Endometrium (tissue), 2 donors: ENCODE measurements at regions not wholly inside any gene's neighbourhood (a gene's known extent, or its start where the extent isn't known, plus 50 kb on each side); places are given as distances from the start of the nearest gene placed in this dataset.
A peak's percentile ranks its signal among the peaks of the same experiment; 100 is the strongest.
"Not testable (repeated sequence)": the region's sequence is repeated elsewhere in the genome, so short reads cannot be mapped to it uniquely, and the experiment has no call there.

Experiments
- FAIRE-seq: peaks from 2 replicates; lab custom pipeline; 2012; peaks lifted over from hg19 to GRCh38; lab: Jason Lieb, UNC
- donor health status: control.
- donor health status: control.

DNA sequence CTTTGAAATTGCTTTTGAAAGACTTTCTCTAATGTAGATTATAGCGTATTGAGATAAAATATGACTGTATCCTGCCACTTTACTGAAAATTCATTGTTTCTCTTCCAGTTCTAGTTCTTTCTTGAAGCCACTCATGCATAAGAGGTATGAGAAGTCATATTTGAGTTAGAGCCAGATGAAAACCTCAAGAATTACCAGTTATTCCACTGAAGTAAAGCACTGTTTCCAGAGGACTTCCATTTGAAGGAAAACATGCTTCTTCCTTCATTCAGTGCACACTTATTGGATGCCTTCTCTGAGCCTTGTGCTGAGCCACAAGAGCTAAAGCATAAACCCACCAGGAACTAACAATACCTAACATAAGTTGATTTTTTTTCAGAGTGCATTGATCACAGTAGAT is 513.4 kb downstream of the ZNF385D start:
- FAIRE-seq, result no peak

DNA sequence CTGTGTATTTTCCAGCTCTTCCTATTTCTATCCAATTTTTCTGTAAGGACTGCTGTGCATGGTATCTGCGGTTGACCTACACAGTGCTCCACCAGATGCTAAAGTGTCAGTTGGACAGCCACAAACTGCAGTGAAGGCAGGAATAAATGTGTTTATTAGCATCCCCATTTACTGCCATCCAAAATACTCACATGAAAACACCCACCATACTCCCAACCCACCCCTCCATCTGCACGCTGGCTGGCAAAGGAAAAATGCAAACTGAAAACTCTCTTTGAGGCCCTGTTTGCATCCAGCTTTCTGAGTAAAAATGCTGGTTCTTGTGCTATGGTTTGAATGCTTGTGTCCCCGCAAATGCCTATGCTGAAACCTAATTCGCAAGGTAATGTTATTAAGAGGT is 515.5 kb downstream of the ZNF385D start:
- FAIRE-seq, result no peak

DNA sequence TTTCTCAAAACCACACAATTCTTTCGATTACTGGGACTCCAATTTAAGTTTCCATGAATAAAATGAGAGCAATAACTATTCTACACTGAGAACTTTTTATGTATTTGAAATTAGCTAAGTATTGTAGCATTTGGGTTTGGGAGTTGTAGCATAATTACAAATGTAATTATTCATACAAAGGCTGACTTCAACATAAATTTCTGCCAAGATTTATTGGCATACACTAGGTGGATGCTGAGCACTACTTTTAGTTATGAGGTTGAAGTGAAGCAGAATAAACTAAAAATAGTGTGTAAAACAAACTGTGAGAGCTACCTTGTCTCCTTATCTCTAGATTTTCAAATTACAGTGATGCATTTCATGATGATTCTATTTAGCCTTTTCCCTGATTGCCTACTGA is 516.1 kb downstream of the ZNF385D start:
- FAIRE-seq, result no peak

DNA sequence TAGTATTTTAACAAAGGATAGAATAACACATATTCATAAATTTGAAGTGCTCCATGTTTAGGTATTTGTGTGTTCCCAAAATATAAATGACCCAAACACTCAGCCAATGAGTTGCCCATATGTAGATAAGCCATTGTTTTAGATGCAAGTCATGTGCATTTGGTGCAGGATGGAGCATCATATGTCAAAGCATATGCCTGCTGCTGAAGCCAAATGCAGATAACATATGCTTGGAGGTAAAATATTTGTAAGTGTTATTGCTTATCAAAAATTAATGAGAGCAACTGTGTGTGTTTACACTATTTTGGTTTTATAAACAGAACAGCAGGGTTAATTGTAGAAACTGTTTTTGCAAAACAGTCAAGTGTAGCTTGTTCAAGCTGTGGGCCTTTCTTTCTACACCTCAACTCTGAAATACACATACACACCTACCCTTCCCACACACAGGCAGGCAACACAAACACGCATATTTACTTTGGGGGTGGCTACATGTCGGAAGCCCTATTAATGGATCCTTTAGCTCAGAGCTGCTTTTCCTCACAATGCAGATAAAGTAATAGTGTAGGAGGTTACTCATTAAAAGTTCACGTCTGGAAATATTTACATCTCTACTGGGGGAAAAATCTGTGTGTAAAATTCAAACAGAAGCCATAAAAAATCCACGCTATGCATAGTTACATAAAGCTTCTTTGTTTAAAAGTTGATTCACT is 521.4 kb downstream of the ZNF385D start:
- FAIRE-seq, result no peak

DNA sequence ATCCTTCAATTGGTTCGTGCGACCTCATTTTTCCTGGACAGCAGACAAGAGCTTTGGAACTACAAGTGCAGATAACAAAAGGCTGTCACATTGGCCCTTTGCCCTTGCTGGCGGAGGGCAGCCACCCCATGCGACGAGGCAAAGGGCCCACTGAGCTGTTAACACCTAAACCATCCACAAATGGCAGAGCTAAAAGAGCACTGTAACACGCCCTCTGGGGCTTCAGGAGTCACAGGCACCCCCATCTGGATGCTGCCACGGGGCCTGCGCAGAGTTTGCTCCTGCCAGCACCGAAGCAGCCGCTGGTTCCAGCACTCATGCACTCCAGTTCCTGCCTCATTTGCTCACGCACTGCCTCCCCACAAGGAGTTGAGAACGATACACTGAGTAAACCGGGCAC is 524.9 kb downstream of the ZNF385D start:
- no peak for FAIRE-seq

DNA sequence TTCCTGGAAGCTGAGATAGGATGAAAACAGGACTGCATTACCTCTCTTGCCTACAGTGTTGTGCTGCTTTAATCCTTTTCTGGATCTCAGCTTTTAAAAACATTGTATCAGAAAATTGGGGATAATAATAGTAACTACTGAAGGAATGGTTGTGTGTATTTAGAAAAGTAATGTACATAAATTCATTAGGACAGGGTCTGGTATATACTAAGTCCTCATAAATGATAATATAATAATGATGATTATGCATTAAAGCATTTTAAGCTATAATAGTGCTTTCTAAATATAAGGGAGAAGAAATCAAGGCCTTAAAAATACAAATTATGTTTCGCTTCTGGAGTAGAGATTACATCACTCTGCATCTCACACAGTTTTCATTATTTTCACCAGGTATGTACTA is 530.1 kb downstream of the ZNF385D start:
- FAIRE-seq, result no peak

DNA sequence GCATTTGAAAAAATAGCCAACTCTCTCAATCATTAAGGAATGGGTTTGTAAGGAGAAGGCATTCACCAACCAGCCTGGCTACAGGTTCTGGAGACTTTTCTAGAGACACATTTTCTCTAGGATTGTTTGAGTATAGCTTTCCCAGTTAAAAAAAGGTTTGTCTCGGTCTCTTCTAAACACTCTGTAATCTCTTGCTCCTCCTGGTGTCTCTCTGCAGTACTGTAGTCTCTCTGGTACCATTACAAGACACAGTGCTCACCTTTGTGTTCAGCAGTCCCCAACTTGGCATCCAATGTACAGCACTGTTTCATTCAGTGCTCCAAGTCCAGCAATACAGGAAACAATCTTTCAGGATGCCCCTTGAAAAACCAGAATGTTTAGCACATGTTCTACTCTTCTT is 534.4 kb downstream of the ZNF385D start:
- FAIRE-seq, result no peak

DNA sequence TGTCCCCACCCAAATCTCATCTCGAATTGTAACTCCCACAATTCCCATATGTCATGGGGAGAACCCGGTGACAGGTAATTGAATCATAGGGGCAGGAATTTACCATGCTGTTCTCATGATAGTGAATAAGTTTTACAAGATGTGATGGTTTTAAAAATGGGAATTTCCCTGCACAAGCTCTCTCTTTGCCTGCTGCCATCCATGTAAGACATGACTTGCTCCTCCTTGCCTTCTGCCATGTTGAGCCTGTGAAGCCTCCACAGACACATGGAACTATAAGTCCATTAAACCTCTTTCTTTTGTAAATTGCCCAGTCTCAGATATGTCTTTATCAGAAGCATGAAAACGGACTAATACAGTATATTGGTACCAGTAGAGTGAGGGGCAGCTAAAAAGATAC is 546.9 kb downstream of the ZNF385D start:
- not testable (repeated sequence) for FAIRE-seq

DNA sequence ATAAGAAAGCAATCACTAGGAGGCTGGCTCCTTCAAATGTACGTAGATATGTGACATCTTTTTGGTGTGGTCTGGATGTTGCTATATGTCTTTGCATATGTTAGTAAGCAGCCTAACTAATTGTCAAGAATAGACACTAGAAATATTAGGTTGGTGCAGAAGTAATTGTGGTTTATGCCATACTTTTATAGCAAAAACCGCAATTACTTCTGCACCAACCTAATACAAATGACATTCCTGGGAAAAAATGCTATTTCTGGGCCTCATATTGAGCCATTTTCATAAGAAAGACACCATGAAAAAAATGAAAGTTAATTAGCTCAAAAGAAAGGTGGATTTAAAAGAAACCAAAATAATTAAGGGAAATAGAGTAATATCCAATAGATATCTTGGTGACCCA is 555.8 kb downstream of the ZNF385D start:
- FAIRE-seq, result no peak

DNA sequence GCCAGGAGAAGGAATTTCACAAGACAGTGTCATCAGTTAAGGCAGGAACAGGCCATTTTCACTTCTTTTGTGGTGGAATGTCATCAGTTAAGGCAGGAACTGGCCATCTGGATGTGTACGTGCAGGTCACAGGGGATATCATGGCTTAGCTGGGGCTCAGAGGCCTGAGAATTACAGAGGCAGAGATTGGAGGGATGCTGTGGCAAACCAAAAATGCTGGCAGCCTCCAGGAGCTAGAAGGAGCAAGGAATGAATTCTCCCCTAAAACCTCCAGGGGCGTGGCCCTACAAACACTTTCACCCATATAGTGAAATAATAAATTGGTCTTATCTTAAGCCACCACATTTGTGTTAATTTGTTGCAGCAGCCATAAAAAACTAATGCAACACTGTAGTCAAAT is 557.0 kb downstream of the ZNF385D start:
- not testable (repeated sequence) for FAIRE-seq

DNA sequence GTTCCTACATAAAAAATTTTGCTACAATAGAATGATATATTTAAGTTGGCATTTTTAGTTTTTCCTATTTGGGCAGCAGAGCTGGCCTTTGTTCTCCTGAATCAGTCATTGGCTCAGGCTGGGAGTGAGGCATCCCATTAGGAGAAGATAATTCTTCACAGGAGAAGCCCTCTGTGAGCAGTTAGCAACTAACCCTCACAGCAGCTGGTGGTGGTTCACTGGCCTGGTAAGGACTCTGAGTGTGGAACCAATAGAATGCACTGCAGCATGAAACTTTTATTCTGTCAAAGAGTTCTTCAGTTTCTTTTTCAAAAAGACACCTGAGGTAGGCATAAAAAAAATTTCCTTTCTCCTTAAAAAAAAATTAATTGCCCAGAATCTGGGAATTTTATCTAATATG is 562.6 kb downstream of the ZNF385D start:
- no peak for FAIRE-seq

DNA sequence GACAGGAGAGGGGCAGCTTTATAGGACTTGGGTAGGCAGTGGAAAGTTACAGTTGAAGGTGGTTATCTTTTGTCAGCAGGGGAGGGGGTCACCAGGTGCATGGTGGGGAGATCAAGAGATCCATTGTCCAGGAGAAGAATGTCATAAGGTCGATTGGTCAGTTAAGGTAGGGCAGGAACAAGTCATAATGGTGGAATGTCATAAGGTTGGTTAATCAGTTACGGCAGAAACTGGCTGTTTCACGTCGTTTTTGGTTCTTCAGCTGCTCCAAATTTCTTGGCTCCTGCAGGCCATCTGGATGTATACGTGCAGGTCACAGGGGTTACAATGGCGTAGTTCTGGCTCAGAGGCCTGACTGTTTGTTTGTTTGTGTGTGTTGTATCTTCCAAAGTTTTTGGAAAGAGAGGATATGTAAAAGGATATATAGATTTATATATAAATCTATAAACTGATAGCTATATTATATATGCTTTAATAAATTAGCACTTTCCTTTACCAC is 565.1 kb downstream of the ZNF385D start:
- FAIRE-seq, result no peak

DNA sequence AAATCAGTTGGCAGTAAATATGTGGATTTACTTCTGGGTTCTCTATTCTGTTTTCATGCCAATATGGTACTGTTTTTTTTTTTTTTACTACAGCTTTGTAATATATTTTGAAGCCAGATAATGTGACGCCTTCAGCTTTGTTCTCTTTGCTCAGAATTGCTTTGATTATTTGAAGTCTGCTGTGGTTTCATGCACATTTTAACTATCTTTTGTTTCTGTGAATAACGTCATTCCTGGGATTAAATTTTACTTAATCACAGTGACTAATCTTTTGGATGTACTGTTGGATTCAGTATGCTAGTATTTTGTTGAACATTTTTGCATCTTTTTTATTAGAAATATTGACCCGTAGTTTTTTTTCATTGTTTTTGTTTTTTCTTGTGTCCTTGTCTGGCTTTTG is 576.5 kb downstream of the ZNF385D start:
- peak; percentile 89 for FAIRE-seq

DNA sequence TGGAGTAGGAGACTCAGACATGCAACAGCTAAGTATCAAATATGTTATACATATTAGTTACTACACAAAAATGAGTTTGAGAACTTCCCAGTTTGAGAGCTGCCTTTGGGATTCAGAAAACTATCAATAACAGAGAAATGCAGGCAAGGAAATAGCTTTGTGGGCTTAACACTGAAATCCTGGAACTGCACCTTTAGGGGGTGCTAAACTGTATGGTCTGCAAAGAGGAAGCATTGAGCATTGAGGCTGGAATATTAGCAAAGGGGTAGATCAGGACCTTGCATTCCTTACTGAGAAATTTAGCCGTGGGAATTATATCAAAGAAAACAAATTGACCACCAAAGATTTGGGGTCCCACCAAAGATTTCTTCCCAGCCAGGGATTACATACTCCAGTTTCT is 580.0 kb downstream of the ZNF385D start:
- FAIRE-seq, result no peak

DNA sequence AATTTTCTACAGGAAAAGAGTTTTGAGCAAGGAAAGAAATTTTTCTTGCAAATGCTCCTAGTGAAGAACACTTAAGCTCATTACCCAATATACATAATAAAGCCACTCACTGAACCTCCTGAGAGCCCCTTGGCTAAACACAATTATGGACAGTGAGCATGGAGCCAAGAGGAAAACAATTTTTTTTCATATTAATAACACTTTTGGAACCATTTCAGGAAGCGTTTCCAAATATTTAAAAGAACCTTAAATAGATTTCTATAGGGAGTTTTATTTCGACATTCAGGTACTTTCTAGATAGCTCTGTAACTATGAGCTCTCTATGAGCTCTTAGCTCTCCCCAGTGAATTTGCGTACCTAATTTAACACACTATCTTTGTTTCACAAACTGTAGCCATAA is 581.1 kb downstream of the ZNF385D start:
- FAIRE-seq, result no peak

DNA sequence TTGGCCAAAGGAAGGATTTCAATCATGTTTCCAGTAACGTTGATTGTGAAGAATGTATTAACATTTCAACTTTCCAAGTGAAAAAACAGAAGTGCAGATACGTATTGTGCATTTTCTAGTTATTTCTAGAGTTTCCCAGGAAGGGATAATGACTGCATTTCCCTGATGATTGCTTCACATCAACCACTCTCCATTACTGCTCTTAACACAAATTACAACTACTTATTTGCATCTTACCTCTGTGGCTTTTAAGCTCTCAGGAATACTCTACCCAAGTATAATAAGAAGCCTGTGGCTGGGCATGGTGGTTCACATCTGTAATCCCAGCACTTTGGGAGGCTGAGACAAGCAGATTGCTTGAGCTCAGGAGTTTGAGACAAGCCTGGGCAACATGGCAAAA is 582.5 kb downstream of the ZNF385D start:
- no peak for FAIRE-seq

DNA sequence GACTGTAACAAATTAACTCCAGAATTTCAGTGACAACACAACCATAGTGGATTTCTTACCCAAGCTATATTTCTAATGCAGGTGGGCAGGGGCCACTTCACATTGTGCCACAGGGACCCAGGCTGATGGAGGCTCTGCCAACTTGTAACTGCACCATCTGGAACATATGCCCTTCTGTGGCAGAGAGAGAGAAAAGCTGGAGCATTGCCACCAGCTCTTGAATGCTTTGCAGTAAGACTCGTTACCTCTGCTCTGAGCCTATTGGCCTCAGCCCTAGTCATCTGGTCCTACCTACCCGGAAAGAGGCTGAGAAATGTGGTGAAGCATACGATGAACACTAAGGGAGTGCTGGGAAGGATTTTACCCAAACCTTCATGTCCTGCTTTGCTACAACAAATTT is 587.1 kb downstream of the ZNF385D start:
- no peak for FAIRE-seq

DNA sequence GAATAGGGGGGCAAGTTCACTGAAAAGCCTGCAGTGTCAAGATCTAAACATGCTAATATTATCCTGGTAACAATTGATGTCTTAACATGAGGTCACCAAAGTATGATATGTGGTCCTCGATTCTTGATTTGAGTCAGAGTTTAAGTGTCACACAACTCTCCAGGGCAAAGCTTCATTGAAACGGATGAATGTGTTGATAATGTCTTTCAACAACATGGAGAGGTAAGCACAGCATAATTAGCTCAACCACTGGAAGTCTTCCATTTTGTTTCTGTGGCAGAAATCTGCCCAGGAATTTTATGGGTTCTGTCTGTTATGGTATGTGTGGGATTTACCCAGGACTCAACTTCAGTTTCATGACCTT is 591.5 kb downstream of the ZNF385D start:
- FAIRE-seq, result no peak

DNA sequence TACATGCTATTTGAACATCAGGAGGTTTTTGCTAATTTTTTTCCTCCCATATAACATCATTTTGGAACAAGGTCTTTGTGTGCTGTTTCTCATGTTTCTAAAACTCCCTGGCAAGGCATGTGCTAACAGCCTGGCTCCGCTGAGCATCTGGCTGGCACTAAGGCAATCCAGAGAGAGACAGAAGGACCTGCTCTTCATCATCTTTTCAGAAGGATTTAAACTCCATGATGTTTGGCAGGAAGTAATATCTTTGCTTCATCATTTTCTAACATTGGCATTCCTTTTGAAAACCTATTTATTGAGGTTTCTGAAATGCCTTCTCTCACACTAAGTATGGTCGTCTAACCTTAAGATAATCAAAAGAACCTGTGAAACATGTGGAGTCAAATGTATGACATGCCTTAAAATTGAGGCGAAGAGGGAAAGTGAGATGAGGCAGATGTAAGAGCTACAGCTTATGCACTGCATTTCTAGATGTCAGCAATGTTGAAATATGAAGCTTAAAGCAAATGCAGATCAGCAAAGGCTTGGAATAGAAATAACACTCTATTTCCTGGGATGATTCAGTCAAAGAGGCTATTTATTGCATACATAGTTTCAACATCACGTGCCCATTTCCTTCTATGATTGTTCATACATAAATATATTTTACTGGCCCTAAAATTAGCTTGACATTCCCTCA is 592.0 kb downstream of the ZNF385D start:
- FAIRE-seq, result no peak

DNA sequence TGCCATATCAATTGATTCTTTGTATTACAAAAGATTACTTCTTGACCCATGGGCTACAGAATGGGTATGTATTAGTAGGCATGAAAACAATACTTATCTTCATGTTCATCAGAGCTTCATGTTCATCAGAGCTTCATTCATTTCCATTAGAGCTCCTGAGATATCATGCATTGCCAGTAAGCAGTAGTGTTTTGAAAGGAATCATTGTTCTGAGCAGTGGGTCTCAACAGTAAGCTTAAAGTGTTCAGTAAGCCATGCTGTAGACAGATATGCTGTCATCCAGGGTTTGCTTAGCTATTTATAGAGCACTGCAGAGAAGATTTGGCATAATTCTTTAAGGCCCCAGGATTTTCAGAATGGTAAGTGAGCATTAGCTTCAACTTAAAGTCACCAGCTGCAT is 596.1 kb downstream of the ZNF385D start:
- FAIRE-seq, result no peak

DNA sequence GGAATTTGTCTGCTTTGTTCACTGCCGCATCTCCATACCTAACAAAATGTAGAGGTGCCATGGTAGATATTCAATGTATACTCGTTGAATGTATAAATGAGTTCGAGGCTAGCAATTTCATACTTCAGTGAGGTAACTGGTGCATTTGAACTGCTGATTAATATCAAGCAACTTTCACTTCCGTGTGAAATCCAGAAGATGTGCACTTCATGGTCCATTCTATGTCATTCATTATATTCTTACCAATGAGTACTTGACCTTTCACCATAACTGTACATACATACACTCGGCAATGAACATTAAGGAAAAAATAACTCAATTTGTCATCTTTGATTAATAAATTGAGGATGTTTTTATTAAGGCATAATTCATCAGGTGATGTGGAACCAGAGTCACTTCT is 598.5 kb downstream of the ZNF385D start:
- no peak for FAIRE-seq

DNA sequence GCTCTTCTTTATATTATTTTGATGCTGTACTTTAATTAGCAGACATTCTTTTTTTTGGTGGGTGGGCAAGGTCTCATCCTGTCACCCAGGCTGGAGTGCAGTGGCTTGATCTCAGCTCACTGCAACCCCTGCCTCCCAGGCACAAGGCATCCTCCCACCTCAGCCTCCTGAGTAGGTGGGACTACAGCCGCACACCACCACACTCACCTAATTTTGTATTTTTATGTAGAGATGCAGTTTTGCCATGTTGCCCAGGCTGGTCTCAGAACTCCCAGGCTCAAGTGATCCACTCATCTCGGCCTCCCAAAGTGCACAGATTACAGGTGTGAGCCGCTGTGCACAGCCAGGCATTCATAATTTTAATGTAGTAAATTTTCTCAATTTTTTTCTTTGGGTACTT is 608.1 kb downstream of the ZNF385D start:
- FAIRE-seq, result no peak

DNA sequence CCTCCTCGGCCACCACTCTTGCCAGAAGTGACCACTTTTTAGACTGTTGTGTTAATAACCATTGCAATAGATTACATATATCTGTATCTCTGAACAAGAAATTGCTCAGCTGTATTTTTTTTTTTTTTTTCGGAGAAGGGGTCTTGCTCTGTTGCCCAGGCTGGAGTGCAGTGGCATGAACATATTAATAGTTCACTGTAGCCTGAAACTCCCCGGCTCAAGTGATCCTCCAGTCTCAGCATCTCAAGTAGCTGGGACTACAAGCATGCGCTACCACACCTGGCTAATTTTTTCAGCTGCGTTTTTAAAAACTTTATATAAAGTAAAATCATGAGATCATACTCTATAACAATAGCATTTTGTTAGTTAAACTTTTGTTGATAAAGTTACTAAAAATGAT is 609.0 kb downstream of the ZNF385D start:
- FAIRE-seq, result no peak

DNA sequence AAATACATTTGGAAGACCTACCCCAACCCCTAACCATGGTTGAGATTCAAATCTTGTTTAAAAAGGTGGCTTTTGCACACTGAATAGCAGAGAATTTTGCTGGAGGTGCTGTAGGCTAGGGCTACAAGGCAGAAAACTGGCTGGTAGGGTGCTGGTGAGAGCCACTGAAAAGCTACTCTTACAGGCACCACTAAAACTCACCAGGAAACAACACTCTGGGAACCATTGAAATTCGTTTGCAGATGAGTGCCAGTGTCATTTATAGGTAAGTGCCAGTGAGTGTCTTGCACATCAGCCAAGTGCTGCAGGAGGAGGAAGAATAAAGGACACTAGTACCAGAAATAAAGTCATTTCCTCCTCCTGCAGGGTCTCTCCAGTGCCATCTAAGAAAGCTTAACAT is 610.2 kb downstream of the ZNF385D start:
- FAIRE-seq, result no peak
